K562 (cell line): ENCODE measurements at regions not wholly inside any gene's neighbourhood (a gene's known extent, or its start where the extent isn't known, plus 50 kb on each side); places are given as distances from the start of the nearest gene placed in this dataset.

Experiments
- ATAC-seq: fragments of 200-7000 bp; cut with Tn5 transposase; 3 replicates; pipeline ENCODE4 v1.9.1; 2020; ENCODE audit warnings: moderate library complexity
- BruUV-seq: library from RNA; stranded (reverse); fragments of 400-500 nt; replicated peaks from 2 replicates; lab custom pipeline; 2021; lab: Mats Ljungman, UMichigan
- CTCF ChIA-PET: fragments of 300-600 bp; formaldehyde crosslinking; extraction: SDS; loops from one replicate; lab custom pipeline; 2021; ENCODE audit warnings: low intra/inter-chr PET ratio; lab: Yijun Ruan, JAX
- POLR2A ChIA-PET: fragments of 300-600, 350-650 bp; sonication (Branson Sonifier 250); formaldehyde crosslinking; extraction: SDS; loops from one replicate; lab custom pipeline; 2021; ENCODE audit warnings: antibody characterized with exemption, inconsistent platforms; lab: Yijun Ruan, JAX
- DNase-seq, 4 experiments: peaks; one replicate each; pipeline versions ENCODE4 v3.0.0 to v3.0.0-alpha.2; 2011 to 2018; ENCODE audit warnings: low spot score in 3 of 4, mixed read lengths in 3 of 4; ENCODE audit errors: extremely low read depth in 1 of 4
- FAIRE-seq: peaks from 2 replicates; lab custom pipeline; 2011; peaks lifted over from hg19 to GRCh38; lab: Jason Lieb, UNC
- H2AFZ ChIP-seq: 2 replicates; pipeline ENCODE4 v1.6.0; 2011; ENCODE audit warnings: low read depth, low read length, control low read depth, inconsistent platforms
- H3K27ac ChIP-seq: fragments of 200-600 bp; 3 replicates; pipeline ENCODE4 v1.8.0; 2011; ENCODE audit warnings: low read depth, mild to moderate bottlenecking, control low read depth, inconsistent platforms, low read length, moderate library complexity, mixed read lengths; ENCODE audit errors: extremely low read depth
- H3K27me3 ChIP-seq, 2 experiments: fragments of 300-600 bp in 1 of 2; 2 replicates in 1 of 2; 3 replicates in 1 of 2; pipeline versions ENCODE4 v1.6.0 to v1.8.0; 2011; ENCODE audit warnings: inconsistent platforms in 2 of 2, low read length in 2 of 2, mild to moderate bottlenecking in 1 of 2, mixed read lengths in 1 of 2, moderate library complexity in 1 of 2; ENCODE audit not compliant: control insufficient read depth in 2 of 2, insufficient read depth in 2 of 2
- H3K36me3 ChIP-seq: fragments of 300-600 bp; 3 replicates; pipeline ENCODE4 v1.8.0; 2011; ENCODE audit warnings: mild to moderate bottlenecking, low read length, inconsistent platforms; ENCODE audit not compliant: control insufficient read depth, insufficient read depth
- H3K4me1 ChIP-seq, 2 experiments: fragments of 200-600 bp in 1 of 2; replicated peaks in 1 of 2; 2 replicates in 1 of 2; 3 replicates in 1 of 2; pipeline versions ENCODE4 v1.5.1 to v1.8.0; 2011; ENCODE audit warnings: inconsistent platforms in 2 of 2, low read length in 2 of 2, mild to moderate bottlenecking in 1 of 2, mixed read lengths in 1 of 2, moderate library complexity in 1 of 2; ENCODE audit not compliant: control insufficient read depth in 2 of 2, insufficient read depth in 2 of 2
- H3K4me2 ChIP-seq: 2 replicates; pipeline ENCODE4 v1.6.1; 2011; ENCODE audit warnings: low read length, control low read depth, inconsistent platforms, mixed read lengths; ENCODE audit not compliant: insufficient read depth
- H3K4me3 ChIP-seq: fragments of 200-600 bp; sonication (generic), shearing (Covaris generic); 2 replicates; pipeline ENCODE4 v1.5.1; 2016; ENCODE audit warnings: control low read depth, inconsistent platforms
- H3K79me2 ChIP-seq: fragments of 200-600 bp; 3 replicates; pipeline ENCODE4 v1.8.0; 2011; ENCODE audit warnings: low read length, inconsistent platforms; ENCODE audit not compliant: control insufficient read depth, insufficient read depth
- H3K9ac ChIP-seq, 2 experiments: 2 replicates each; pipeline versions ENCODE4 v1.6.0 to v1.6.1; 2011; ENCODE audit warnings: low read depth in 2 of 2, low read length in 2 of 2, control low read depth in 1 of 2, inconsistent platforms in 1 of 2, mild to moderate bottlenecking in 1 of 2, mixed read lengths in 1 of 2; ENCODE audit not compliant: insufficient read depth in 1 of 2
- H3K9me1 ChIP-seq: one replicate; pipeline ENCODE4 v1.6.0; 2011; ENCODE audit warnings: inconsistent platforms, mild to moderate bottlenecking, low read length, moderate library complexity; ENCODE audit not compliant: control insufficient read depth, insufficient read depth
- H3K9me3 ChIP-seq: replicated peaks from 2 replicates; pipeline ENCODE4 v1.5.1; 2011; ENCODE audit warnings: low read depth, low read length, inconsistent platforms; ENCODE audit not compliant: control insufficient read depth, insufficient read depth
- H4K20me1 ChIP-seq: replicated peaks from 2 replicates; pipeline ENCODE4 v1.6.1; 2011; ENCODE audit warnings: low read length, inconsistent platforms, mixed read lengths; ENCODE audit not compliant: control insufficient read depth, insufficient read depth
- BHLHE40 ChIP-seq: IDR thresholded peaks from 2 replicates; pipeline ENCODE4 v1.6.1; 2011; ENCODE audit warnings: low read length, improper control_type of control experiment
- CBFA2T2 ChIP-seq: fragments of 450-650 bp; conservative IDR thresholded peaks from 2 replicates; pipeline ENCODE4 v1.6.1; 2017; ENCODE audit warnings: mild to moderate bottlenecking
- CBX2 ChIP-seq: fragments of 200-600 bp; sonication (generic); IDR thresholded peaks from one replicate; pipeline ENCODE4 v1.6.1; 2012; ENCODE audit warnings: mild to moderate bottlenecking, low read length, inconsistent platforms; ENCODE audit not compliant: insufficient read depth, poor library complexity, severe bottlenecking
- CREM ChIP-seq: IDR thresholded peaks from 2 replicates; pipeline ENCODE4 v1.6.1; 2014; ENCODE audit warnings: antibody characterized with exemption, low read depth
- FOSL1 ChIP-seq: fragments of 200-800 bp; sonication (Bioruptor generic); conservative IDR thresholded peaks from 2 replicates; pipeline ENCODE4 v1.6.1; 2016; ENCODE audit warnings: missing genetic modification characterization, missing compliant biosample characterization
- HLTF ChIP-seq: fragments of 450-650 bp; IDR thresholded peaks from 2 replicates; pipeline ENCODE4 v1.6.1; 2016
- KDM4B ChIP-seq, 2 experiments: fragments of 450-650 bp in 1 of 2; sonication (generic) in 1 of 2; IDR thresholded peaks; 2 replicates each; pipeline ENCODE4 v1.6.1; 2016 to 2017; ENCODE audit warnings: borderline replicate concordance in 2 of 2, antibody characterized with exemption in 1 of 2, low read depth in 1 of 2, mild to moderate bottlenecking in 1 of 2
- PHB2 ChIP-seq: fragments of 450-650 bp; IDR thresholded peaks from 2 replicates; pipeline ENCODE4 v1.6.1; 2017; ENCODE audit warnings: low read depth
- PHTF2 ChIP-seq: fragments of 250-450 bp; sonication (Bioruptor Pico); IDR thresholded peaks from 2 replicates; pipeline ENCODE4 v1.5.0; 2021; ENCODE audit warnings: mild to moderate bottlenecking
- ZNF274 ChIP-seq: IDR thresholded peaks from 2 replicates; pipeline ENCODE4 v1.6.1; 2011; ENCODE audit warnings: low read depth, mild to moderate bottlenecking, low read length, moderate library complexity, borderline replicate concordance
- ZNF551 ChIP-seq: fragments of 250-450 bp; sonication (Bioruptor Pico); IDR thresholded peaks from 2 replicates; pipeline ENCODE4 v1.5.0; 2021; ENCODE audit warnings: mild to moderate bottlenecking, moderate library complexity
- ZNF766 ChIP-seq: fragments of 200-800 bp; sonication (Bioruptor generic); conservative IDR thresholded peaks from 2 replicates; pipeline ENCODE4 v1.6.1; 2016; ENCODE audit warnings: missing genetic modification characterization, missing compliant biosample characterization
- ZNF79 ChIP-seq: fragments of 250-450 bp; sonication (Bioruptor Pico); IDR thresholded peaks from 2 replicates; pipeline ENCODE4 v1.4.0; 2020; ENCODE audit warnings: low read depth, mild to moderate bottlenecking, moderate library complexity
- in situ Hi-C: fragments of 300-500 bp; cut with MboI; formaldehyde crosslinking; loops from 4 replicates; pipeline ENCODE4 v1.15.0; 2018; ENCODE audit warnings: inconsistent platforms, mixed read lengths
- intact Hi-C: fragments of 100-400 bp; cut with micrococcal nuclease; formaldehyde crosslinking; loops from 2 replicates; pipeline ENCODE4 v1.14.2; 2022
- TF ChIP-seq, protein P1 (sequence below): sonication (generic); formaldehyde crosslinking; IDR thresholded peaks from 2 replicates; pipeline ENCODE4 v1.8.0; 2023; ENCODE audit warnings: mild to moderate bottlenecking, missing genetic modification reagents
- TF ChIP-seq, protein P2 (sequence below), 2 experiments: fragments of 450-650 bp; IDR thresholded peaks; 2 replicates each; pipeline ENCODE4 v1.6.1; 2018; ENCODE audit warnings: mild to moderate bottlenecking in 2 of 2, low read depth in 1 of 2; ENCODE audit not compliant: partially characterized antibody in 2 of 2
- TF ChIP-seq, protein P3 (sequence below): fragments of 250-450 bp; sonication (Bioruptor Pico); IDR thresholded peaks from 2 replicates; pipeline ENCODE4 v1.9.0; 2021; ENCODE audit warnings: mild to moderate bottlenecking, inconsistent platforms

DNA sequence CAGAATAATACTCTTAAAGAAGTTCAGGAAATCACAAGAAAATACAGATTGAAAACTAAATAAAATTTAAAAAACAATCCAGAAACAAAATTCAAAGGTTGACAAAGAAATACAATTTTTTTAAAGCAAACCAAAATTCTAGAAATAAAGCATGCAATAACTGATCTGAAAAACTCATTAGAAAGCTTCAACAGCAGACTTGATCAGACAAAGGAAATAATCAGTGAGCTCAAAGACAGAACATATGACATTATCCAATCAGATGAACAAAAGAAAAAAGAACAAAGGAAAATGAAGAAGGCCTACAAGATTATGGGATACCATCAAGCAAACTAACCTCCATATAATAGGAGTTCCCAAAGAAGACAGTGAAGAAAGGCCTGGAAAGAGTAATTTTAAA is 336.8 kb downstream of the RSL24D1 start:
- ATAC-seq (no peak), FAIRE-seq (no peak), DNase-seq (no peak)
- ChIA-PET POLR2A (no interaction called here), CTCF (no interaction called here)
- H3K4me3 ChIP-seq, result no peak overlapping the region
- H3K9ac ChIP-seq, result no peak overlapping the region
- no peaks in the 10 kb centered on the region for H3K36me3 ChIP-seq
- H3K9me1 ChIP-seq, result no peaks in the 10 kb centered on the region
- no peak overlapping the region for H3K4me2 ChIP-seq
- H3K27me3 ChIP-seq, result no peaks in the 10 kb centered on the region
- H3K27ac ChIP-seq, result no peak overlapping the region
- H3K79me2 ChIP-seq, result no peaks in the 10 kb centered on the region
- in situ Hi-C loops, result no loop called here
- no peaks in the 10 kb centered on the region for H4K20me1 ChIP-seq
- intact Hi-C loops, result no loop called here
- BruUV-seq, result no TSS peak
- no peaks in the 10 kb centered on the region for H3K9me3 ChIP-seq
- no peak overlapping the region for H2AFZ ChIP-seq
- H3K4me1 ChIP-seq, result no peaks in the 10 kb centered on the region
- no peak for TF ChIP-seq ZNF551 (CRISPR knock-in tag)
- no peak for TF ChIP-seq ZNF766
- TF ChIP-seq, protein P1, sequence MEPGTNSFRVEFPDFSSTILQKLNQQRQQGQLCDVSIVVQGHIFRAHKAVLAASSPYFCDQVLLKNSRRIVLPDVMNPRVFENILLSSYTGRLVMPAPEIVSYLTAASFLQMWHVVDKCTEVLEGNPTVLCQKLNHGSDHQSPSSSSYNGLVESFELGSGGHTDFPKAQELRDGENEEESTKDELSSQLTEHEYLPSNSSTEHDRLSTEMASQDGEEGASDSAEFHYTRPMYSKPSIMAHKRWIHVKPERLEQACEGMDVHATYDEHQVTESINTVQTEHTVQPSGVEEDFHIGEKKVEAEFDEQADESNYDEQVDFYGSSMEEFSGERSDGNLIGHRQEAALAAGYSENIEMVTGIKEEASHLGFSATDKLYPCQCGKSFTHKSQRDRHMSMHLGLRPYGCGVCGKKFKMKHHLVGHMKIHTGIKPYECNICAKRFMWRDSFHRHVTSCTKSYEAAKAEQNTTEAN (CRISPR knock-in tag), result no peak
- no peak for TF ChIP-seq CBX2
- TF ChIP-seq, protein P2, sequence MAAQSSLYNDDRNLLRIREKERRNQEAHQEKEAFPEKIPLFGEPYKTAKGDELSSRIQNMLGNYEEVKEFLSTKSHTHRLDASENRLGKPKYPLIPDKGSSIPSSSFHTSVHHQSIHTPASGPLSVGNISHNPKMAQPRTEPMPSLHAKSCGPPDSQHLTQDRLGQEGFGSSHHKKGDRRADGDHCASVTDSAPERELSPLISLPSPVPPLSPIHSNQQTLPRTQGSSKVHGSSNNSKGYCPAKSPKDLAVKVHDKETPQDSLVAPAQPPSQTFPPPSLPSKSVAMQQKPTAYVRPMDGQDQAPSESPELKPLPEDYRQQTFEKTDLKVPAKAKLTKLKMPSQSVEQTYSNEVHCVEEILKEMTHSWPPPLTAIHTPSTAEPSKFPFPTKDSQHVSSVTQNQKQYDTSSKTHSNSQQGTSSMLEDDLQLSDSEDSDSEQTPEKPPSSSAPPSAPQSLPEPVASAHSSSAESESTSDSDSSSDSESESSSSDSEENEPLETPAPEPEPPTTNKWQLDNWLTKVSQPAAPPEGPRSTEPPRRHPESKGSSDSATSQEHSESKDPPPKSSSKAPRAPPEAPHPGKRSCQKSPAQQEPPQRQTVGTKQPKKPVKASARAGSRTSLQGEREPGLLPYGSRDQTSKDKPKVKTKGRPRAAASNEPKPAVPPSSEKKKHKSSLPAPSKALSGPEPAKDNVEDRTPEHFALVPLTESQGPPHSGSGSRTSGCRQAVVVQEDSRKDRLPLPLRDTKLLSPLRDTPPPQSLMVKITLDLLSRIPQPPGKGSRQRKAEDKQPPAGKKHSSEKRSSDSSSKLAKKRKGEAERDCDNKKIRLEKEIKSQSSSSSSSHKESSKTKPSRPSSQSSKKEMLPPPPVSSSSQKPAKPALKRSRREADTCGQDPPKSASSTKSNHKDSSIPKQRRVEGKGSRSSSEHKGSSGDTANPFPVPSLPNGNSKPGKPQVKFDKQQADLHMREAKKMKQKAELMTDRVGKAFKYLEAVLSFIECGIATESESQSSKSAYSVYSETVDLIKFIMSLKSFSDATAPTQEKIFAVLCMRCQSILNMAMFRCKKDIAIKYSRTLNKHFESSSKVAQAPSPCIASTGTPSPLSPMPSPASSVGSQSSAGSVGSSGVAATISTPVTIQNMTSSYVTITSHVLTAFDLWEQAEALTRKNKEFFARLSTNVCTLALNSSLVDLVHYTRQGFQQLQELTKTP (IDR thresholded peaks at IDR 0.05; ENCODE audit: low read depth in 1 of 2, partially characterized antibody in 2 of 2), result no peak
- no peak for TF ChIP-seq KDM4B (IDR thresholded peaks at IDR 0.05; ENCODE audit: borderline replicate concordance in 2 of 2, low read depth in 1 of 2)
- no peak for TF ChIP-seq ZNF79 (CRISPR knock-in tag)
- no peak for TF ChIP-seq PHB2
- TF ChIP-seq BHLHE40, result no peak
- TF ChIP-seq HLTF, result no peak
- TF ChIP-seq CBFA2T2, result no peak
- TF ChIP-seq, protein P3, sequence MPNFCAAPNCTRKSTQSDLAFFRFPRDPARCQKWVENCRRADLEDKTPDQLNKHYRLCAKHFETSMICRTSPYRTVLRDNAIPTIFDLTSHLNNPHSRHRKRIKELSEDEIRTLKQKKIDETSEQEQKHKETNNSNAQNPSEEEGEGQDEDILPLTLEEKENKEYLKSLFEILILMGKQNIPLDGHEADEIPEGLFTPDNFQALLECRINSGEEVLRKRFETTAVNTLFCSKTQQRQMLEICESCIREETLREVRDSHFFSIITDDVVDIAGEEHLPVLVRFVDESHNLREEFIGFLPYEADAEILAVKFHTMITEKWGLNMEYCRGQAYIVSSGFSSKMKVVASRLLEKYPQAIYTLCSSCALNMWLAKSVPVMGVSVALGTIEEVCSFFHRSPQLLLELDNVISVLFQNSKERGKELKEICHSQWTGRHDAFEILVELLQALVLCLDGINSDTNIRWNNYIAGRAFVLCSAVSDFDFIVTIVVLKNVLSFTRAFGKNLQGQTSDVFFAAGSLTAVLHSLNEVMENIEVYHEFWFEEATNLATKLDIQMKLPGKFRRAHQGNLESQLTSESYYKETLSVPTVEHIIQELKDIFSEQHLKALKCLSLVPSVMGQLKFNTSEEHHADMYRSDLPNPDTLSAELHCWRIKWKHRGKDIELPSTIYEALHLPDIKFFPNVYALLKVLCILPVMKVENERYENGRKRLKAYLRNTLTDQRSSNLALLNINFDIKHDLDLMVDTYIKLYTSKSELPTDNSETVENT (CRISPR knock-in tag), result no peak
- no peak for TF ChIP-seq CREM
- TF ChIP-seq PHTF2 (CRISPR knock-in tag), result no peak
- no peak for TF ChIP-seq ZNF274
- TF ChIP-seq FOSL1 (tag), result no peak
